ENCODE measurements at regions not wholly inside any gene's neighbourhood (a gene's known extent, or its start where the extent isn't known, plus 50 kb on each side); places are given as distances from the start of the nearest gene placed in this dataset.

DNA sequence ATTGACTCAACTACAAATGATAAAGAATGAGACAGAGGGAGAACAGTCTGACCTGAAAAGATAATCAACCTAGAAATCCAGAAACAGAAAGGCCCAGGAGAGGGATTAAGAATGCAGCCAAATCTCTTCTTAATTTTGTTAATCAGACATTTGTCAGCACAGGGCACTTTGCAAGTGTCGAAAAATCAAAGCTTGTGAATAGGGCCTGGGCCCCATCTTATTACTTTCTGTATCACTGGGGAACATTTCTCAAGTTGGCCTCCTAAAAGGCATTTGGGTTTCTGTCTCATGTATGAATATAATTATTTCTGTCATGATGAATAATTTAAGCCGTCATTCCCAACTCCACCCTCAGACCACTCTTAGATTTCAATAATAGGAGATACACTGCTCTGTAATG is 308.4 kb upstream of the PRKCQ start:
- no peaks in the 10 kb centered on the region for H3K4me1 ChIP-seq (ENCODE audit: control insufficient read depth in 2 of 2, insufficient read depth in 2 of 2, low read length in 1 of 2)
- no peaks in the 10 kb centered on the region for H3K36me3 ChIP-seq (ENCODE audit: control insufficient read depth in 2 of 2, insufficient read depth in 2 of 2, low read length in 1 of 2)
- 89 to 91% methylated on average over 2 of the region's 2 CpGs for WGBS, 2 donors
- H3K4me3 ChIP-seq (ENCODE audit: low read depth in 1 of 2, low read length in 2 of 2): no peak overlapping the region
- no peak overlapping the region for H3K27ac ChIP-seq (ENCODE audit: low read depth in 2 of 2, low read length in 1 of 2)
- peaks cover 0 to 3% of the 10 kb centered on the region in 2 donors for H3K27me3 ChIP-seq (ENCODE audit: control insufficient read depth in 1 of 2, insufficient read depth in 2 of 2, low read length in 2 of 2)
- H3K9me3 ChIP-seq (ENCODE audit: control insufficient read depth in 2 of 2, insufficient read depth in 1 of 2, low read depth in 1 of 2, low read length in 1 of 2): no peaks in the 10 kb centered on the region

GRCh38 chr10:6885284-6885683 is 305.2 kb upstream of the PRKCQ start:
- no peaks in the 10 kb centered on the region for H3K36me3 ChIP-seq (ENCODE audit: control insufficient read depth in 2 of 2, insufficient read depth in 2 of 2, low read length in 1 of 2)
- H3K27me3 ChIP-seq (ENCODE audit: control insufficient read depth in 1 of 2, insufficient read depth in 2 of 2, low read length in 2 of 2): peaks cover 0 to 5% of the 10 kb centered on the region in 2 donors
- H3K27ac ChIP-seq (ENCODE audit: low read depth in 2 of 2, low read length in 1 of 2): no peak overlapping the region
- H3K4me1 ChIP-seq (ENCODE audit: control insufficient read depth in 2 of 2, insufficient read depth in 2 of 2, low read length in 1 of 2): no peaks in the 10 kb centered on the region
- H3K4me3 ChIP-seq (ENCODE audit: low read depth in 1 of 2, low read length in 2 of 2): no peak overlapping the region
- H3K9me3 ChIP-seq (ENCODE audit: control insufficient read depth in 2 of 2, insufficient read depth in 1 of 2, low read depth in 1 of 2, low read length in 1 of 2): no peaks in the 10 kb centered on the region
- WGBS, 2 donors: 85 to 91% methylated on average over 2 of the region's 2 CpGs

- no peak overlapping the region for H3K4me3 ChIP-seq (ENCODE audit: low read depth in 1 of 2, low read length in 2 of 2)
- H3K4me1 ChIP-seq (ENCODE audit: control insufficient read depth in 2 of 2, insufficient read depth in 2 of 2, low read length in 1 of 2): no peaks in the 10 kb centered on the region
- WGBS, 2 donors: 58 to 86% methylated on average over 1 of the region's 1 CpG
- no peaks in the 10 kb centered on the region for H3K9me3 ChIP-seq (ENCODE audit: control insufficient read depth in 2 of 2, insufficient read depth in 1 of 2, low read depth in 1 of 2, low read length in 1 of 2)
- H3K27me3 ChIP-seq (ENCODE audit: control insufficient read depth in 1 of 2, insufficient read depth in 2 of 2, low read length in 2 of 2): peaks cover 0 to 5% of the 10 kb centered on the region in 2 donors
- H3K36me3 ChIP-seq (ENCODE audit: control insufficient read depth in 2 of 2, insufficient read depth in 2 of 2, low read length in 1 of 2): no peaks in the 10 kb centered on the region
- no peak overlapping the region for H3K27ac ChIP-seq (ENCODE audit: low read depth in 2 of 2, low read length in 1 of 2)
Observed at GRCh38 chr10:6881987-6882386, 301.9 kb upstream of the PRKCQ start.

GRCh38 chr10:6877722-6878392 is 297.8 kb upstream of the PRKCQ start:
- Histone ChIP-seq H3K9me3 (ENCODE audit: control insufficient read depth in 2 of 2, insufficient read depth in 1 of 2, low read depth in 1 of 2, low read length in 1 of 2) (no peaks in the 10 kb centered on the region), H3K36me3 (ENCODE audit: control insufficient read depth in 2 of 2, insufficient read depth in 2 of 2, low read length in 1 of 2) (no peaks in the 10 kb centered on the region), H3K27me3 (ENCODE audit: control insufficient read depth in 1 of 2, insufficient read depth in 2 of 2, low read length in 2 of 2) (peaks cover 0 to 3% of the 10 kb centered on the region in 2 donors), H3K27ac (ENCODE audit: low read depth in 2 of 2, low read length in 1 of 2) (no peak overlapping the region), H3K4me1 (ENCODE audit: control insufficient read depth in 2 of 2, insufficient read depth in 2 of 2, low read length in 1 of 2) (no peaks in the 10 kb centered on the region), H3K4me3 (ENCODE audit: low read depth in 1 of 2, low read length in 2 of 2) (no peak overlapping the region)
- WGBS, 2 donors: 25 to 36% methylated on average over 11 of the region's 11 CpGs

GRCh38 chr10:6877336-6877721 is 297.3 kb upstream of the PRKCQ start:
- Histone ChIP-seq H3K4me3 (ENCODE audit: low read depth in 1 of 2, low read length in 2 of 2) (no peak overlapping the region), H3K36me3 (ENCODE audit: control insufficient read depth in 2 of 2, insufficient read depth in 2 of 2, low read length in 1 of 2) (no peaks in the 10 kb centered on the region), H3K27me3 (ENCODE audit: control insufficient read depth in 1 of 2, insufficient read depth in 2 of 2, low read length in 2 of 2) (peaks cover 0 to 3% of the 10 kb centered on the region in 2 donors), H3K27ac (ENCODE audit: low read depth in 2 of 2, low read length in 1 of 2) (no peak overlapping the region), H3K9me3 (ENCODE audit: control insufficient read depth in 2 of 2, insufficient read depth in 1 of 2, low read depth in 1 of 2, low read length in 1 of 2) (no peaks in the 10 kb centered on the region), H3K4me1 (ENCODE audit: control insufficient read depth in 2 of 2, insufficient read depth in 2 of 2, low read length in 1 of 2) (no peaks in the 10 kb centered on the region)
- WGBS, 2 donors: 51 to 69% methylated on average over 12 of the region's 12 CpGs

GRCh38 chr10:6875269-6875865 is 295.3 kb upstream of the PRKCQ start:
- no peak overlapping the region for H3K4me3 ChIP-seq (ENCODE audit: low read depth in 1 of 2, low read length in 2 of 2)
- no peak overlapping the region for H3K27ac ChIP-seq (ENCODE audit: low read depth in 2 of 2, low read length in 1 of 2)
- H3K9me3 ChIP-seq (ENCODE audit: control insufficient read depth in 2 of 2, insufficient read depth in 1 of 2, low read depth in 1 of 2, low read length in 1 of 2): no peaks in the 10 kb centered on the region
- H3K27me3 ChIP-seq (ENCODE audit: control insufficient read depth in 1 of 2, insufficient read depth in 2 of 2, low read length in 2 of 2): peaks cover 0 to 3% of the 10 kb centered on the region in 2 donors
- WGBS, 2 donors: 51 to 60% methylated on average over 7 of the region's 7 CpGs
- H3K36me3 ChIP-seq (ENCODE audit: control insufficient read depth in 2 of 2, insufficient read depth in 2 of 2, low read length in 1 of 2): no peaks in the 10 kb centered on the region
- no peaks in the 10 kb centered on the region for H3K4me1 ChIP-seq (ENCODE audit: control insufficient read depth in 2 of 2, insufficient read depth in 2 of 2, low read length in 1 of 2)

DNA sequence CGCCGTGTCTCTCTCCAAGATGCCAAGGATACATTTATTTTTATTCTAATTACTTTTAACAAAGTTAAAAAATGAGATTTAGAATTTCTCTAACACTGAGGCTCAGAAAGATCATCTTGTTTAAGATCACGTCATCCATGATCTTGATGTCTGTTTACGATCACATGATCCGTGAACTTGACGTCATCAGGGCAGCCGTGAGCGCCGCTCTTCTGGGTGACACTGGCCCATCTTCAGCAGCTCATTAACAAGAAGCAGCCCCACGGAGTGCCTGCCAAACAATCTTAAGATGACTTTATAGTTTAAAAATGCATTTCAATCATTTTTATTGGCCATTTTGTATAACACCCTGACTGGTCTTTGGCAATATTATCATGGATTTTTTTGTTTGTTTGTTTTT is 291.1 kb upstream of the PRKCQ start:
- no peaks in the 10 kb centered on the region for H3K36me3 ChIP-seq (ENCODE audit: control insufficient read depth in 2 of 2, insufficient read depth in 2 of 2, low read length in 1 of 2)
- H3K9me3 ChIP-seq (ENCODE audit: control insufficient read depth in 2 of 2, insufficient read depth in 1 of 2, low read depth in 1 of 2, low read length in 1 of 2): no peaks in the 10 kb centered on the region
- no peak overlapping the region for H3K4me3 ChIP-seq (ENCODE audit: low read depth in 1 of 2, low read length in 2 of 2)
- H3K27me3 ChIP-seq (ENCODE audit: control insufficient read depth in 1 of 2, insufficient read depth in 2 of 2, low read length in 2 of 2): no peaks in the 10 kb centered on the region
- H3K27ac ChIP-seq (ENCODE audit: low read depth in 2 of 2, low read length in 1 of 2): no peak overlapping the region
- WGBS, 2 donors: 71 to 72% methylated on average over 10 of the region's 10 CpGs
- H3K4me1 ChIP-seq (ENCODE audit: control insufficient read depth in 2 of 2, insufficient read depth in 2 of 2, low read length in 1 of 2): no peaks in the 10 kb centered on the region

DNA sequence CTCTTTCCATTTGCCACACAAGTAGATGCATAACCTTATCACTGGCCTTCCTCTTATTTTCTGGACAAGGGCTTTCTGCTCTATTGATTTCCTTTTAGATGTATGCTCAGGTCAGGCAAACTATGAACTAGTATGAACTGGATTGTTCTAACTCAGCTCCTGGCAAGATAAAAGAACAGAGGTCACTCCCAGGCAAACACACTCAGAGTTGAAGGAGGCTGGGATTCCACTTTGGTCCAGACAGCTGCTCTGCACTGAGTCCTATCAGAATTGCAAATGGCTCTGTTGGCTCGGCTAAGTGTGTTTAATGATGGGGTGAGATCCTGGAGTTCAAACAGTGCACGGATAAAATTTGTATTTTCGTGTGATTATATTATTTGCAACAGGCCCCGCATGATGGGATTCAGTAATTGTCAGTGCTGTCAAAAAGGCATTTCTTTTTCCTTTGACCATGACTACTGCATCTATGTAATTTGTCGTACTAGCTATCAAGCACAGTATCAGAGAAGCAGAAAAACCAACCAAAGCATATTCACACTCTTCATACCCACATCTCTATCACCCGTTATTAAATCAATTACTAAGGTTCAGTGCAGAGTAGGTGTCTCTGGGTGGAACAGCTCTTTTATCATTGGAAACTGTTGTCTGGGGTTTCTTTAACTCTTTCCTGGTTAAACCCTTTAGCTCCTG is 288.1 kb upstream of the PRKCQ start:
- H3K27me3 ChIP-seq (ENCODE audit: control insufficient read depth in 1 of 2, insufficient read depth in 2 of 2, low read length in 2 of 2): no peaks in the 10 kb centered on the region
- no peaks in the 10 kb centered on the region for H3K36me3 ChIP-seq (ENCODE audit: control insufficient read depth in 2 of 2, insufficient read depth in 2 of 2, low read length in 1 of 2)
- H3K9me3 ChIP-seq (ENCODE audit: control insufficient read depth in 2 of 2, insufficient read depth in 1 of 2, low read depth in 1 of 2, low read length in 1 of 2): no peaks in the 10 kb centered on the region
- H3K4me1 ChIP-seq (ENCODE audit: control insufficient read depth in 2 of 2, insufficient read depth in 2 of 2, low read length in 1 of 2): no peaks in the 10 kb centered on the region
- H3K27ac ChIP-seq (ENCODE audit: low read depth in 2 of 2, low read length in 1 of 2): no peak overlapping the region
- H3K4me3 ChIP-seq (ENCODE audit: low read depth in 1 of 2, low read length in 2 of 2): no peak overlapping the region
- WGBS, 2 donors: 55 to 77% methylated on average over 6 of the region's 6 CpGs

DNA sequence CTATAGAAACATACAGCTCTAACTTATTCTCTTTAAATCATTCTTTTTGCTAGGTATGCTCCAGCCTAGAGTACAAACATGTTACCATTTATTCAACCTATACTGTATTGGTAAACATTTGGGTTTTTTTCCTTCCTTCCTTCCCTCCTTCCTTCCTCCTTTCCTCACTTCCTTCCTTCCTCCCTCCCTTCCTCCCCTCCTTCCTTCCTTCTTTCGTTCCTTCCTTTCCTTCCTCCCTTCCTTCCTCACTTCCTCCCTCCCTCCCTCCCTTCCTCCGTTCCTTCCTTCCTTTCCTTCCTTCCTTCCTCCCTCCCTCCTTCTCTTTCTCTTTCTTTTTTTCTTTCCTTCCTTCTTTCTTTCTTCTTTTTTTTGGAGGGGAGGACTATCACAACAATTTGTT is 286.7 kb upstream of the PRKCQ start:
- Histone ChIP-seq H3K9me3 (ENCODE audit: control insufficient read depth in 2 of 2, insufficient read depth in 1 of 2, low read depth in 1 of 2, low read length in 1 of 2) (no peaks in the 10 kb centered on the region), H3K27me3 (ENCODE audit: control insufficient read depth in 1 of 2, insufficient read depth in 2 of 2, low read length in 2 of 2) (no peaks in the 10 kb centered on the region), H3K27ac (ENCODE audit: low read depth in 2 of 2, low read length in 1 of 2) (no peak overlapping the region), H3K36me3 (ENCODE audit: control insufficient read depth in 2 of 2, insufficient read depth in 2 of 2, low read length in 1 of 2) (no peaks in the 10 kb centered on the region), H3K4me3 (ENCODE audit: low read depth in 1 of 2, low read length in 2 of 2) (no peak overlapping the region), H3K4me1 (ENCODE audit: control insufficient read depth in 2 of 2, insufficient read depth in 2 of 2, low read length in 1 of 2) (no peaks in the 10 kb centered on the region)
- WGBS, 2 donors: 63 to 80% methylated on average over 2 of the region's 2 CpGs

Measured in esophagus (tissue), 2 donors.